ENCODE measurements at regions not wholly inside any gene's neighbourhood (a gene's known extent, or its start where the extent isn't known, plus 50 kb on each side); places are given as distances from the start of the nearest gene placed in this dataset.

DNA sequence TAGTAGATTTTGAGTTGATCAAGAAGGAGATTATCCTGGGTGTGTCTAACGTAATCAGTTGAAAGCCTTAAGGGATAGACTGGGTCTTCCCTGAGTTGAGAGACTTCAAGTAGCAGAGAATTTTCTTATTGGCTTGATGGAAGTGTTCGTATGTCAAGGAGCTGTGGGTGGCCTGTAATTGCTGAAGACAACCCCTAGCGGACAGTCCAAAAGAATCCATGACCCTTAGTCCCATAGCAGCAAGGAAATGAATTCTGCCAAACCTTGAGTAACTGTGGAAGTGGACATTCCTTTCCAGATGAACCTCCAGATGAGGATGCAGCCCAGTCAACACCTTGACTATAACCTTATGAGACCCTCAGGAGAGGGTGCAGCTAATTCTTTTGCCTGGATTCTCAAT is 786.3 kb downstream of the SOCS6 start:
- TF ChIP-seq, protein P1, sequence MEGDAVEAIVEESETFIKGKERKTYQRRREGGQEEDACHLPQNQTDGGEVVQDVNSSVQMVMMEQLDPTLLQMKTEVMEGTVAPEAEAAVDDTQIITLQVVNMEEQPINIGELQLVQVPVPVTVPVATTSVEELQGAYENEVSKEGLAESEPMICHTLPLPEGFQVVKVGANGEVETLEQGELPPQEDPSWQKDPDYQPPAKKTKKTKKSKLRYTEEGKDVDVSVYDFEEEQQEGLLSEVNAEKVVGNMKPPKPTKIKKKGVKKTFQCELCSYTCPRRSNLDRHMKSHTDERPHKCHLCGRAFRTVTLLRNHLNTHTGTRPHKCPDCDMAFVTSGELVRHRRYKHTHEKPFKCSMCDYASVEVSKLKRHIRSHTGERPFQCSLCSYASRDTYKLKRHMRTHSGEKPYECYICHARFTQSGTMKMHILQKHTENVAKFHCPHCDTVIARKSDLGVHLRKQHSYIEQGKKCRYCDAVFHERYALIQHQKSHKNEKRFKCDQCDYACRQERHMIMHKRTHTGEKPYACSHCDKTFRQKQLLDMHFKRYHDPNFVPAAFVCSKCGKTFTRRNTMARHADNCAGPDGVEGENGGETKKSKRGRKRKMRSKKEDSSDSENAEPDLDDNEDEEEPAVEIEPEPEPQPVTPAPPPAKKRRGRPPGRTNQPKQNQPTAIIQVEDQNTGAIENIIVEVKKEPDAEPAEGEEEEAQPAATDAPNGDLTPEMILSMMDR (IDR thresholded peaks at IDR 0.05; ENCODE audit: low read depth, low read length) = no peak
- TF ChIP-seq POLR2A (IDR thresholded peaks at IDR 0.05; ENCODE audit: extremely low read depth, insufficient read length) (no peak), MYC (IDR thresholded peaks at IDR 0.05; ENCODE audit: low read depth, low read length) (no peak)
- TF ChIP-seq, protein P2, sequence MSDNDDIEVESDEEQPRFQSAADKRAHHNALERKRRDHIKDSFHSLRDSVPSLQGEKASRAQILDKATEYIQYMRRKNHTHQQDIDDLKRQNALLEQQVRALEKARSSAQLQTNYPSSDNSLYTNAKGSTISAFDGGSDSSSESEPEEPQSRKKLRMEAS (IDR thresholded peaks at IDR 0.05; ENCODE audit: low read depth, low read length) = no peak

All from NB4 (cell line).